NT2/D1 (cell line): ENCODE measurements at regions not wholly inside any gene's neighbourhood (a gene's known extent, or its start where the extent isn't known, plus 50 kb on each side); places are given as distances from the start of the nearest gene placed in this dataset.

ENCODE experiments used
- SUZ12 ChIP-seq: IDR thresholded peaks from 2 replicates; pipeline ENCODE4 v1.6.1; 2011; ENCODE audit not compliant: insufficient read length, insufficient read depth; ENCODE audit errors: extremely low read depth
- YY1 ChIP-seq: IDR thresholded peaks from 2 replicates; pipeline ENCODE4 v1.6.1; 2011; ENCODE audit not compliant: insufficient read length, insufficient read depth
- ZNF274 ChIP-seq: IDR thresholded peaks from 2 replicates; pipeline ENCODE4 v1.6.1; 2011; ENCODE audit warnings: mild to moderate bottlenecking, low read depth, low read length

DNA sequence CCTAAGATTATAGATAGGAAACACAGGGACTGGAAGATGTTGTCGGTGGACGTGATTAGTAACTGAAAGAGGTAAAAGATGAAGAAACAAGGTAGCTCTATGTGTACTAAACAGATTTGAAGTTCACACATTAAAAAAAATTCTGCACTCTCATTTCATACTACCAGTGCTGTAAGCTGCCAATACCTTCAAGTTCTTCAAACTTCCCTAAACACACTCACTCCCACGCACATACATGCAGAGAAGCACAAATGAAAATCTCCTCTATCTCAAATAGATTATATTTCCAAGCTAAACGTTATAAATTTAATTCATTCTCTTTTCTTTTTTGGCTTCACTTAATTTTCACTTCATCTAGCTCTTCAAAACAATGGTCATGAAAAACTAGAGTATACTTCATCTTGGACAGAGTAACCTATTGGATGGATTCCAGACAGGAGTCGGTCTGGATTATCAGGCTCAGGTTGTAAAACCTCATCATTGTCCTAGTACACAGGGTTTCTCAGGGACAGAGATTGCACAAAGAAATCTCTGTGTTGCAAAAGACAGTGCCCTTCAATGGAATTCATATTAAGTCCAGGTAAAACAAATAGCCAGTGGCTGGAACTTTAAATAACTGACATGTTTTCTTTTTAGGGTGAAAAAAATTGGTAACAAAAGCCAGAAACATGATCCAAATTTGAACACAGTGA, 408.1 kb upstream of the ZNF385D start:
- no peak for TF ChIP-seq ZNF274
- no peak for TF ChIP-seq SUZ12
- TF ChIP-seq YY1: no peak
